ENCODE measurements at regions not wholly inside any gene's neighbourhood (a gene's known extent, or its start where the extent isn't known, plus 50 kb on each side); places are given as distances from the start of the nearest gene placed in this dataset.
A peak's percentile ranks its signal among the peaks of the same experiment; 100 is the strongest.

- BruUV-seq (replicated peaks), result no TSS peak
Observed at GRCh38 chr1:56017336-56017735, 562.0 kb downstream of the PLPP3 start.

GRCh38 chr1:56003846-56004245, 575.5 kb downstream of the PLPP3 start:
- Histone ChIP-seq H3K27ac (ENCODE audit: low read length) (no peak overlapping the region), H3K36me3 (ENCODE audit: low read depth, low read length) (no peaks in the 10 kb centered on the region), H3K79me2 (ENCODE audit: low read length) (no peaks in the 10 kb centered on the region), H2AFZ (ENCODE audit: low read length) (no peak overlapping the region), H3K9me3 (ENCODE audit: low read length) (no peaks in the 10 kb centered on the region), H3K4me2 (ENCODE audit: low read length) (no peak overlapping the region), H3K4me3 (ENCODE audit: low read length) (no peak overlapping the region), H3K9me2 (replicated peaks; ENCODE audit: low read length) (no peaks in the 10 kb centered on the region), H3F3A (ENCODE audit: low read length, unreplicated experiment) (no peaks in the 10 kb centered on the region), H3K4me1 (ENCODE audit: insufficient read depth, low read length) (no peaks in the 10 kb centered on the region), H3K27me3 (ENCODE audit: low read length) (no peaks in the 10 kb centered on the region), H3K9ac (ENCODE audit: low read length) (no peak overlapping the region), H4K20me1 (ENCODE audit: low read length) (no peaks in the 10 kb centered on the region)
- no peak for TF ChIP-seq EZH2phosphoT487 (IDR thresholded peaks at IDR 0.05; ENCODE audit: borderline replicate concordance, low read length)
- no peak for TF ChIP-seq CTCF (conservative IDR thresholded peaks at IDR 0.05; ENCODE audit: low read depth, low read length)
- no peak for TF ChIP-seq EZH2 (IDR thresholded peaks at IDR 0.05; ENCODE audit: low read length, unreplicated experiment)
- no peak for DNase-seq
- intact Hi-C loops (cut with micrococcal nuclease), result no loop called here
- ChIA-PET POLR2A (ENCODE audit: unreplicated experiment) (no interaction called here), CTCF (no interaction called here)
- no peak for ATAC-seq
- no TSS peak for BruUV-seq (replicated peaks)

More at GRCh38 chr1:56017336-56017735, 562.0 kb downstream of the PLPP3 start:
- H3K9ac ChIP-seq (ENCODE audit: low read length), result no peak overlapping the region
- CTCF ChIA-PET, result interaction anchor here (0.6 kb wide), 1 partner anchor 547 kb away, joined by 3 read pairs; no protein-coding TSS in a partner anchor
- no peak overlapping the region for H2AFZ ChIP-seq (ENCODE audit: low read length)
- TF ChIP-seq EZH2phosphoT487 (IDR thresholded peaks at IDR 0.05; ENCODE audit: borderline replicate concordance, low read length), result no peak
- no peak for TF ChIP-seq EZH2 (IDR thresholded peaks at IDR 0.05; ENCODE audit: low read length, unreplicated experiment)
- no peak for TF ChIP-seq CTCF (conservative IDR thresholded peaks at IDR 0.05; ENCODE audit: low read depth, low read length)
- H3F3A ChIP-seq (ENCODE audit: low read length, unreplicated experiment), result no peaks in the 10 kb centered on the region
- H3K79me2 ChIP-seq (ENCODE audit: low read length), result no peaks in the 10 kb centered on the region
- no peak overlapping the region for H3K4me3 ChIP-seq (ENCODE audit: low read length)
- DNase-seq (peak; percentile 77), ATAC-seq (peak; percentile 68)
- no peaks in the 10 kb centered on the region for H4K20me1 ChIP-seq (ENCODE audit: low read length)
- H3K9me3 ChIP-seq (ENCODE audit: low read length), result no peaks in the 10 kb centered on the region
- no peak overlapping the region for H3K4me2 ChIP-seq (ENCODE audit: low read length)
- peaks cover 9% of the 10 kb centered on the region; the same call in 1 of the 2 replicates for H3K4me1 ChIP-seq (ENCODE audit: insufficient read depth, low read length)
- no peaks in the 10 kb centered on the region for H3K36me3 ChIP-seq (ENCODE audit: low read depth, low read length)
- no peak overlapping the region for H3K27ac ChIP-seq (ENCODE audit: low read length)
- no peaks in the 10 kb centered on the region for H3K9me2 ChIP-seq (replicated peaks; ENCODE audit: low read length)
- H3K27me3 ChIP-seq (ENCODE audit: low read length), result no peaks in the 10 kb centered on the region
- POLR2A ChIA-PET (ENCODE audit: unreplicated experiment), result no interaction called here
- intact Hi-C loops (cut with micrococcal nuclease), result no loop called here

GRCh38 chr1:56002231-56002630, 577.1 kb downstream of the PLPP3 start:
- no TSS peak for BruUV-seq (replicated peaks)
- no peak overlapping the region for H2AFZ ChIP-seq (ENCODE audit: low read length)
- intact Hi-C loops (cut with micrococcal nuclease), result no loop called here

More at GRCh38 chr1:56002231-56002630, 577.1 kb downstream of the PLPP3 start:
- H3F3A ChIP-seq (ENCODE audit: low read length, unreplicated experiment), result no peaks in the 10 kb centered on the region
- no peaks in the 10 kb centered on the region for H4K20me1 ChIP-seq (ENCODE audit: low read length)
- ChIA-PET CTCF (no interaction called here), POLR2A (ENCODE audit: unreplicated experiment) (no interaction called here)
- ATAC-seq, result no peak
- DNase-seq, result no peak
- H3K9me3 ChIP-seq (ENCODE audit: low read length), result no peaks in the 10 kb centered on the region
- no peaks in the 10 kb centered on the region for H3K27me3 ChIP-seq (ENCODE audit: low read length)
- no peak for TF ChIP-seq CTCF (conservative IDR thresholded peaks at IDR 0.05; ENCODE audit: low read depth, low read length)
- TF ChIP-seq EZH2phosphoT487 (IDR thresholded peaks at IDR 0.05; ENCODE audit: borderline replicate concordance, low read length), result no peak
- H3K9ac ChIP-seq (ENCODE audit: low read length), result no peak overlapping the region
- no peaks in the 10 kb centered on the region for H3K9me2 ChIP-seq (replicated peaks; ENCODE audit: low read length)
- H3K36me3 ChIP-seq (ENCODE audit: low read depth, low read length), result no peaks in the 10 kb centered on the region
- no peak overlapping the region for H3K4me3 ChIP-seq (ENCODE audit: low read length)
- H3K27ac ChIP-seq (ENCODE audit: low read length), result no peak overlapping the region
- no peaks in the 10 kb centered on the region for H3K4me1 ChIP-seq (ENCODE audit: insufficient read depth, low read length)
- no peaks in the 10 kb centered on the region for H3K79me2 ChIP-seq (ENCODE audit: low read length)
- no peak overlapping the region for H3K4me2 ChIP-seq (ENCODE audit: low read length)
